K562 (cell line): ENCODE measurements at regions not wholly inside any gene's neighbourhood (a gene's known extent, or its start where the extent isn't known, plus 50 kb on each side); places are given as distances from the start of the nearest gene placed in this dataset.

Experiments
- ATAC-seq: fragments of 200-7000 bp; cut with Tn5 transposase; 3 replicates; pipeline ENCODE4 v1.9.1; 2020; ENCODE audit warnings: moderate library complexity
- BruUV-seq: library from RNA; stranded (reverse); fragments of 400-500 nt; replicated peaks from 2 replicates; lab custom pipeline; 2021; lab: Mats Ljungman, UMichigan
- CTCF ChIA-PET: fragments of 300-600 bp; formaldehyde crosslinking; extraction: SDS; loops from one replicate; lab custom pipeline; 2021; ENCODE audit warnings: low intra/inter-chr PET ratio; lab: Yijun Ruan, JAX
- POLR2A ChIA-PET: fragments of 300-600, 350-650 bp; sonication (Branson Sonifier 250); formaldehyde crosslinking; extraction: SDS; loops from one replicate; lab custom pipeline; 2021; ENCODE audit warnings: antibody characterized with exemption, inconsistent platforms; lab: Yijun Ruan, JAX
- DNase-seq, 4 experiments: peaks; one replicate each; pipeline versions ENCODE4 v3.0.0 to v3.0.0-alpha.2; 2011 to 2018; ENCODE audit warnings: low spot score in 3 of 4, mixed read lengths in 3 of 4; ENCODE audit errors: extremely low read depth in 1 of 4
- FAIRE-seq: peaks from 2 replicates; lab custom pipeline; 2011; peaks lifted over from hg19 to GRCh38; lab: Jason Lieb, UNC
- H2AFZ ChIP-seq: 2 replicates; pipeline ENCODE4 v1.6.0; 2011; ENCODE audit warnings: low read depth, low read length, control low read depth, inconsistent platforms
- H3K27ac ChIP-seq: fragments of 200-600 bp; 3 replicates; pipeline ENCODE4 v1.8.0; 2011; ENCODE audit warnings: low read depth, mild to moderate bottlenecking, control low read depth, inconsistent platforms, low read length, moderate library complexity, mixed read lengths; ENCODE audit errors: extremely low read depth
- H3K27me3 ChIP-seq, 2 experiments: fragments of 300-600 bp in 1 of 2; 2 replicates in 1 of 2; 3 replicates in 1 of 2; pipeline versions ENCODE4 v1.6.0 to v1.8.0; 2011; ENCODE audit warnings: inconsistent platforms in 2 of 2, low read length in 2 of 2, mild to moderate bottlenecking in 1 of 2, mixed read lengths in 1 of 2, moderate library complexity in 1 of 2; ENCODE audit not compliant: control insufficient read depth in 2 of 2, insufficient read depth in 2 of 2
- H3K36me3 ChIP-seq: fragments of 300-600 bp; 3 replicates; pipeline ENCODE4 v1.8.0; 2011; ENCODE audit warnings: mild to moderate bottlenecking, low read length, inconsistent platforms; ENCODE audit not compliant: control insufficient read depth, insufficient read depth
- H3K4me1 ChIP-seq, 2 experiments: fragments of 200-600 bp in 1 of 2; replicated peaks in 1 of 2; 2 replicates in 1 of 2; 3 replicates in 1 of 2; pipeline versions ENCODE4 v1.5.1 to v1.8.0; 2011; ENCODE audit warnings: inconsistent platforms in 2 of 2, low read length in 2 of 2, mild to moderate bottlenecking in 1 of 2, mixed read lengths in 1 of 2, moderate library complexity in 1 of 2; ENCODE audit not compliant: control insufficient read depth in 2 of 2, insufficient read depth in 2 of 2
- H3K4me2 ChIP-seq: 2 replicates; pipeline ENCODE4 v1.6.1; 2011; ENCODE audit warnings: low read length, control low read depth, inconsistent platforms, mixed read lengths; ENCODE audit not compliant: insufficient read depth
- H3K4me3 ChIP-seq: fragments of 200-600 bp; sonication (generic), shearing (Covaris generic); 2 replicates; pipeline ENCODE4 v1.5.1; 2016; ENCODE audit warnings: control low read depth, inconsistent platforms
- H3K79me2 ChIP-seq: fragments of 200-600 bp; 3 replicates; pipeline ENCODE4 v1.8.0; 2011; ENCODE audit warnings: low read length, inconsistent platforms; ENCODE audit not compliant: control insufficient read depth, insufficient read depth
- H3K9ac ChIP-seq, 2 experiments: 2 replicates each; pipeline versions ENCODE4 v1.6.0 to v1.6.1; 2011; ENCODE audit warnings: low read depth in 2 of 2, low read length in 2 of 2, control low read depth in 1 of 2, inconsistent platforms in 1 of 2, mild to moderate bottlenecking in 1 of 2, mixed read lengths in 1 of 2; ENCODE audit not compliant: insufficient read depth in 1 of 2
- H3K9me1 ChIP-seq: one replicate; pipeline ENCODE4 v1.6.0; 2011; ENCODE audit warnings: inconsistent platforms, mild to moderate bottlenecking, low read length, moderate library complexity; ENCODE audit not compliant: control insufficient read depth, insufficient read depth
- H3K9me3 ChIP-seq: replicated peaks from 2 replicates; pipeline ENCODE4 v1.5.1; 2011; ENCODE audit warnings: low read depth, low read length, inconsistent platforms; ENCODE audit not compliant: control insufficient read depth, insufficient read depth
- H4K20me1 ChIP-seq: replicated peaks from 2 replicates; pipeline ENCODE4 v1.6.1; 2011; ENCODE audit warnings: low read length, inconsistent platforms, mixed read lengths; ENCODE audit not compliant: control insufficient read depth, insufficient read depth
- DNMT1 ChIP-seq: fragments of 450-650 bp; IDR thresholded peaks from 2 replicates; pipeline ENCODE4 v1.6.1; 2016; ENCODE audit warnings: antibody characterized with exemption, mild to moderate bottlenecking
- HDAC3 ChIP-seq: fragments of 450-650 bp; IDR thresholded peaks from 2 replicates; pipeline ENCODE4 v1.6.1; 2018; ENCODE audit warnings: borderline replicate concordance, mild to moderate bottlenecking, moderate library complexity; ENCODE audit not compliant: partially characterized antibody
- HMGN3 ChIP-seq: IDR thresholded peaks from 2 replicates; pipeline ENCODE4 v1.6.1; 2011; ENCODE audit warnings: borderline replicate concordance, low read depth, mild to moderate bottlenecking, mixed read lengths, low read length; ENCODE audit not compliant: insufficient read length; ENCODE audit errors: extremely low read depth
- KAT7 ChIP-seq: sonication (generic); formaldehyde crosslinking; IDR thresholded peaks from 2 replicates; pipeline ENCODE4 v1.8.0; 2022; ENCODE audit warnings: missing genetic modification reagents, mild to moderate bottlenecking, borderline replicate concordance
- MYNN ChIP-seq, 2 experiments: sonication (generic); formaldehyde crosslinking in 1 of 2; IDR thresholded peaks; 2 replicates each; pipeline versions ENCODE4 v1.5.0 to v1.6.1; 2016 to 2020; ENCODE audit warnings: antibody characterized with exemption in 1 of 2, missing genetic modification reagents in 1 of 2
- NFYB ChIP-seq: IDR thresholded peaks from 2 replicates; pipeline ENCODE4 v1.6.1; 2011; ENCODE audit warnings: mild to moderate bottlenecking, moderate library complexity; ENCODE audit not compliant: insufficient read length; ENCODE audit errors: extremely low read depth
- PTBP1 ChIP-seq: fragments of 200-400 bp; formaldehyde crosslinking; IDR thresholded peaks from 2 replicates; pipeline ENCODE4 v1.6.1; 2017; ENCODE audit warnings: low read depth, low read length
- STAT5A ChIP-seq: IDR thresholded peaks from 2 replicates; pipeline ENCODE4 v1.6.1; 2012; ENCODE audit warnings: low read length, inconsistent platforms, borderline replicate concordance
- ZNF695 ChIP-seq: fragments of 450-650 bp; formaldehyde crosslinking; IDR thresholded peaks from 2 replicates; pipeline ENCODE4 v1.4.0; 2020; ENCODE audit warnings: mild to moderate bottlenecking, moderate library complexity
- in situ Hi-C: fragments of 300-500 bp; cut with MboI; formaldehyde crosslinking; loops from 4 replicates; pipeline ENCODE4 v1.15.0; 2018; ENCODE audit warnings: inconsistent platforms, mixed read lengths
- intact Hi-C: fragments of 100-400 bp; cut with micrococcal nuclease; formaldehyde crosslinking; loops from 2 replicates; pipeline ENCODE4 v1.14.2; 2022
- TF ChIP-seq, protein P1 (sequence below): sonication (generic); formaldehyde crosslinking; IDR thresholded peaks from 2 replicates; pipeline ENCODE4 v1.8.1; 2022; ENCODE audit warnings: missing genetic modification reagents

DNA sequence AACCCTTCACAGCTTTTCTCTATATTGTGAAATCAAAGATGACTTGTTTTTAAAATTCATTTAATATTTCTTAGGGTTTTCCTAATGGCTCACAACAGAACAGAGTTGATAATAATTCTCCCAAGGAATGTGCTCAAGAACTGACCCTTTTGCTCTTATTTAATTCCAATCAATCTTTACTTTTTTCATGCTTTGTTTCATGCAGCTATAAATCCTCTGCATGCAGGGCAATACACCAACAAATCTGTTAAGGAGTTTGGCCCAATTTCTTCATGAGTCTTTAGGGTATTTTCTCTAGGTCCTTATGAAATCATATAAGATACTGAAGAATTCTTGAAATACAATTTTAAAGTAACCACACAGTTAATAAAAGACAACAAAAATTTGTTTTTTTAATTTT, 264.2 kb downstream of the SLC6A15 start:
- Histone ChIP-seq H4K20me1 (no peaks in the 10 kb centered on the region), H3K79me2 (no peaks in the 10 kb centered on the region), H3K4me3 (no peak overlapping the region), H3K27ac (no peak overlapping the region), H2AFZ (no peak overlapping the region), H3K9ac (no peak overlapping the region), H3K27me3 (no peaks in the 10 kb centered on the region), H3K4me2 (no peak overlapping the region), H3K9me1 (no peaks in the 10 kb centered on the region), H3K9me3 (no peaks in the 10 kb centered on the region), H3K36me3 (no peaks in the 10 kb centered on the region), H3K4me1 (no peaks in the 10 kb centered on the region)
- in situ Hi-C loops, result no loop called here
- intact Hi-C loops, result no loop called here
- ATAC-seq (no peak), DNase-seq (no peak), FAIRE-seq (no peak)
- CTCF ChIA-PET, result no interaction called here
- POLR2A ChIA-PET, result no interaction called here
- TF ChIP-seq ZNF695 (no peak), HDAC3 (no peak), NFYB (no peak), DNMT1 (no peak), PTBP1 (no peak), MYNN (IDR thresholded peaks at IDR 0.05) (no peak), MYNN (CRISPR knock-in tag; IDR thresholded peaks at IDR 0.05) (no peak), HMGN3 (no peak), KAT7 (CRISPR knock-in tag) (no peak), STAT5A (no peak)
- TF ChIP-seq, protein P1, sequence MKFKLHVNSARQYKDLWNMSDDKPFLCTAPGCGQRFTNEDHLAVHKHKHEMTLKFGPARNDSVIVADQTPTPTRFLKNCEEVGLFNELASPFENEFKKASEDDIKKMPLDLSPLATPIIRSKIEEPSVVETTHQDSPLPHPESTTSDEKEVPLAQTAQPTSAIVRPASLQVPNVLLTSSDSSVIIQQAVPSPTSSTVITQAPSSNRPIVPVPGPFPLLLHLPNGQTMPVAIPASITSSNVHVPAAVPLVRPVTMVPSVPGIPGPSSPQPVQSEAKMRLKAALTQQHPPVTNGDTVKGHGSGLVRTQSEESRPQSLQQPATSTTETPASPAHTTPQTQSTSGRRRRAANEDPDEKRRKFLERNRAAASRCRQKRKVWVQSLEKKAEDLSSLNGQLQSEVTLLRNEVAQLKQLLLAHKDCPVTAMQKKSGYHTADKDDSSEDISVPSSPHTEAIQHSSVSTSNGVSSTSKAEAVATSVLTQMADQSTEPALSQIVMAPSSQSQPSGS, result no peak
- no TSS peak for BruUV-seq
